Hepatocyte (in vitro differentiated cells): ENCODE measurements at regions not wholly inside any gene's neighbourhood (a gene's known extent, or its start where the extent isn't known, plus 50 kb on each side); places are given as distances from the start of the nearest gene placed in this dataset.

Experiments
- DNase-seq: peaks from one replicate; pipeline ENCODE4 v3.0.0-alpha.2; 2016; ENCODE audit warnings: low spot score
- H2AFZ ChIP-seq: fragments of 200-600 bp; sonication (generic); 2 replicates; pipeline ENCODE4 v1.6.0; 2016; ENCODE audit warnings: antibody characterized with exemption, mild to moderate bottlenecking
- H3K27ac ChIP-seq: fragments of 200-600 bp; sonication (generic); 2 replicates; pipeline ENCODE4 v1.5.1; 2016; ENCODE audit warnings: mild to moderate bottlenecking
- H3K27me3 ChIP-seq: fragments of 200-600 bp; sonication (generic); 2 replicates; pipeline ENCODE4 v1.6.1; 2016
- H3K36me3 ChIP-seq: fragments of 200-600 bp; sonication (generic); replicated peaks from 2 replicates; pipeline ENCODE4 v1.5.1; 2016; ENCODE audit warnings: low read depth; ENCODE audit not compliant: insufficient read depth
- H3K4me1 ChIP-seq: fragments of 200-600 bp; sonication (generic); 2 replicates; pipeline ENCODE4 v1.5.1; 2016; ENCODE audit warnings: mild to moderate bottlenecking, moderate library complexity; ENCODE audit not compliant: insufficient read depth
- H3K4me2 ChIP-seq: fragments of 200-600 bp; sonication (generic); 2 replicates; pipeline ENCODE4 v1.6.0; 2016
- H3K4me3 ChIP-seq: fragments of 200-600 bp; sonication (generic); 2 replicates; pipeline ENCODE4 v1.5.1; 2016; ENCODE audit warnings: mild to moderate bottlenecking
- H3K79me2 ChIP-seq: fragments of 200-600 bp; sonication (generic); 2 replicates; pipeline ENCODE4 v1.6.0; 2017; ENCODE audit warnings: mild to moderate bottlenecking
- H3K9me2 ChIP-seq: fragments of 200-600 bp; sonication (generic); replicated peaks from 2 replicates; pipeline ENCODE4 v1.6.0; 2017; ENCODE audit warnings: mild to moderate bottlenecking; ENCODE audit not compliant: insufficient read depth
- H3K9me3 ChIP-seq: fragments of 200-600 bp; sonication (generic); 2 replicates; pipeline ENCODE4 v1.5.1; 2016; ENCODE audit warnings: low read depth, mild to moderate bottlenecking
- H4K20me1 ChIP-seq: fragments of 200-600 bp; sonication (generic); 2 replicates; pipeline ENCODE4 v1.6.0; 2016; ENCODE audit warnings: mild to moderate bottlenecking; ENCODE audit not compliant: insufficient read depth, poor library complexity, severe bottlenecking
- CTCF ChIP-seq: fragments of 200-600 bp; sonication (generic); IDR thresholded peaks from 2 replicates; pipeline ENCODE4 v1.5.1; 2016; ENCODE audit warnings: antibody characterized with exemption, mild to moderate bottlenecking; ENCODE audit not compliant: poor library complexity
- EZH2 ChIP-seq: fragments of 200-600 bp; sonication (generic); IDR thresholded peaks from 2 replicates; pipeline ENCODE4 v1.6.1; 2016; ENCODE audit warnings: antibody characterized with exemption, mild to moderate bottlenecking, borderline replicate concordance
- EZH2phosphoT487 ChIP-seq: fragments of 200-600 bp; sonication (generic); IDR thresholded peaks from one replicate; pipeline ENCODE4 v1.6.1; 2018; ENCODE audit warnings: antibody characterized with exemption, mild to moderate bottlenecking, low read depth, moderate library complexity; ENCODE audit not compliant: unreplicated experiment, severe bottlenecking
- WGBS: methylation state at CpG from one replicate; pipeline ENCODE4 v1.1.6; 2016; ENCODE audit warnings: low lambda C conversion rate; ENCODE audit errors: missing lambda C conversion rate; 5-methylcytosine and 5-hydroxymethylcytosine counted together

GRCh38 chr19:29303719-29304090, 90.8 kb upstream of the UQCRFS1 start:
- Histone ChIP-seq H3K79me2 (no peaks in the 10 kb centered on the region), H3K4me2 (no peak overlapping the region), H3K4me3 (no peak overlapping the region), H3K9me2 (no peaks in the 10 kb centered on the region), H4K20me1 (no peaks in the 10 kb centered on the region), H3K4me1 (no peaks in the 10 kb centered on the region), H3K9me3 (no peaks in the 10 kb centered on the region), H3K27ac (no peak overlapping the region), H3K36me3 (no peaks in the 10 kb centered on the region), H3K27me3 (no peaks in the 10 kb centered on the region), H2AFZ (no peak overlapping the region)
- DNase-seq = no peak
- WGBS = 87% methylated on average over 5 of the region's 5 CpGs
- TF ChIP-seq EZH2phosphoT487 = no peak
- TF ChIP-seq CTCF = no peak
- TF ChIP-seq EZH2 = no peak

GRCh38 chr19:29305268-29305667, 92.3 kb upstream of the UQCRFS1 start:
- Histone ChIP-seq H3K4me2 (no peak overlapping the region), H3K4me3 (no peak overlapping the region), H3K4me1 (no peaks in the 10 kb centered on the region), H3K9me3 (no peaks in the 10 kb centered on the region), H3K27ac (no peak overlapping the region), H3K9me2 (no peaks in the 10 kb centered on the region), H2AFZ (no peak overlapping the region), H3K27me3 (peaks cover 9% of the 10 kb centered on the region), H3K79me2 (no peaks in the 10 kb centered on the region), H4K20me1 (no peaks in the 10 kb centered on the region), H3K36me3 (no peaks in the 10 kb centered on the region)
- no peak for DNase-seq
- TF ChIP-seq EZH2phosphoT487 (no peak), EZH2 (no peak), CTCF (no peak)
- whole genome bisulfite sequencing = 83% methylated on average over 1 of the region's 1 CpG

- H3K9me2 ChIP-seq = no peaks in the 10 kb centered on the region
- no peaks in the 10 kb centered on the region for H3K9me3 ChIP-seq
- H3K27ac ChIP-seq = no peak overlapping the region
- peaks cover 11% of the 10 kb centered on the region for H3K27me3 ChIP-seq
- H3K4me1 ChIP-seq = no peaks in the 10 kb centered on the region
- TF ChIP-seq EZH2 = no peak
- TF ChIP-seq EZH2phosphoT487 = no peak
- TF ChIP-seq CTCF = no peak
- H2AFZ ChIP-seq = no peak overlapping the region
- H3K36me3 ChIP-seq = no peaks in the 10 kb centered on the region
- no peak for DNase-seq
- H3K4me3 ChIP-seq = no peak overlapping the region
- no peak overlapping the region for H3K4me2 ChIP-seq
- 26% methylated on average over 12 of the region's 12 CpGs for WGBS
- no peaks in the 10 kb centered on the region for H3K79me2 ChIP-seq
- H4K20me1 ChIP-seq = no peaks in the 10 kb centered on the region
These were observed 96.1 kb upstream of the UQCRFS1 start for GRCh38 chr19:29308977-29309590.

GRCh38 chr19:29309637-29310036, 96.7 kb upstream of the UQCRFS1 start:
- DNase-seq = no peak
- Histone ChIP-seq H4K20me1 (no peaks in the 10 kb centered on the region), H2AFZ (no peak overlapping the region), H3K4me2 (no peak overlapping the region), H3K4me1 (no peaks in the 10 kb centered on the region), H3K27ac (no peak overlapping the region), H3K9me3 (no peaks in the 10 kb centered on the region), H3K9me2 (no peaks in the 10 kb centered on the region), H3K36me3 (no peaks in the 10 kb centered on the region), H3K27me3 (peaks cover 11% of the 10 kb centered on the region), H3K4me3 (no peak overlapping the region), H3K79me2 (no peaks in the 10 kb centered on the region)
- TF ChIP-seq CTCF (no peak), EZH2phosphoT487 (no peak), EZH2 (no peak)
- WGBS = 53% methylated on average over 9 of the region's 9 CpGs
